T1000 (cell line): ENCODE measurements at regions not wholly inside any gene's neighbourhood (a gene's known extent, or its start where the extent isn't known, plus 50 kb on each side); places are given as distances from the start of the nearest gene placed in this dataset.
"Not testable (repeated sequence)": the region's sequence is repeated elsewhere in the genome, so short reads cannot be mapped to it uniquely, and the experiment has no call there.

Source experiments
- DNase-seq: peaks from one replicate; lab custom pipeline; 2025; ENCODE audit warnings: mixed read lengths; lab: John Stamatoyannopoulos, UW

DNA sequence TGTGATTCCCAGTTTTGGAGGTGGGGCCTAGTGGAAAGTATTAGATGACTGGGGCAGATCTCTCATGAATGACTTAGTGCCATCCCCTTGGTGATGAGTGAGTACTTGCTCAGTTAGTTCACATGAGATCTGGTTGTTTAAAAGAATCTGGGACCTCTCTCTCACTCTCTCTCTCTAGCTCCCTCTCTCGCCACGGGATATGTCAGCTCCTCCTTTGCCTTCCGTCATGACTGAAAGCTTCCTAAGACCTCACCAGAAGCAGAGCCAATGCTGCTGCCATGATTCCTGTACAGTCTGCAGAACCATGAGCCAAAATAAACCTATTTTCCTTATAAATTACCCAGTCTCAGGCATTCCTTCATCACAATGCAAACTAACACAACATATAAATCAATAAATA, 176.7 kb downstream of the PRELID2 start:
- DNase-seq = no peak

GRCh38 chr5:145652700-145653099, 182.4 kb downstream of the PRELID2 start:
- not testable (repeated sequence) for DNase-seq

DNA sequence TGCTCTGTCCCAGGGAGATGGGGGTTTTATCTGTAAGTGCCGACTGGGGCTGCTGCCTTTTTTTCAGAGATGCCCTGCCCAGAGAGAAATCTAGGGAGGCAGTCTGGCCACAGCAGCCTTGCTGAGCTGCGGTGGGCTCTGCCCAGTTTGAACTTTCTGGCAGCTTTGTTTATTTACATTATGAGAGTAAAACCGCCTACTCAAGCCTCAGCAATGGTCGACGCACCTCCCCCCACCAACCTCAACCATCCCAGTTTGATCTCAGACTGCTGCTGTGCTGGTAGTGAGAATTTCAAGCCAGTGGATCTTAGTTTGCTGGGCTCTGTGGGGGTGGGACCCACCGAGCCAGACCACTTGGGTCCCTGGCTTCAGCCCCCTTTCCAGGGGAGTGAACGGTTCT, 188.0 kb downstream of the PRELID2 start:
- not testable (repeated sequence) for DNase-seq

DNA sequence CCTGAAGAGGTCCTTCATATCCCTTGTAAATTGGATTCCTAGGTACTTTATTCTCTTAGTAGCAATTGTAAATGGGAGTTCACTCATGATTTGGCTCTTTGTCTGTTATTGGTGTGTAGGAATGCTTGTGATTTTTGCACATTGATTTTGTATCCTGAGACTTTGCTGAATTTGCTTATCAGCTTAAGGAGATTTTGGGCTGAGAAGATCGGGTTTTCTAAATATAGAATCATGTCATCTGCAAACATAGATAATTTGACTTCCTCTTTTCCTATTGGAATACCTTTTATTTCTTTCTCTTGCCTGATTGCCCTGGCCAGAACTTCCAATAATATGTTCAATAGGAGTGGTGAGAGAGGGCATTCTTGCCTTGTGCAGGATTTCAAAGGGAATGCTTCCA, 191.9 kb downstream of the PRELID2 start:
- DNase-seq = not testable (repeated sequence)

GRCh38 chr5:145637396-145637795, 197.7 kb downstream of the PRELID2 start:
- DNase-seq = no peak

GRCh38 chr5:145636371-145636770, 198.8 kb downstream of the PRELID2 start:
- no peak for DNase-seq

- DNase-seq = no peak
Observed at GRCh38 chr5:145633474-145633873, 201.7 kb downstream of the PRELID2 start.

DNA sequence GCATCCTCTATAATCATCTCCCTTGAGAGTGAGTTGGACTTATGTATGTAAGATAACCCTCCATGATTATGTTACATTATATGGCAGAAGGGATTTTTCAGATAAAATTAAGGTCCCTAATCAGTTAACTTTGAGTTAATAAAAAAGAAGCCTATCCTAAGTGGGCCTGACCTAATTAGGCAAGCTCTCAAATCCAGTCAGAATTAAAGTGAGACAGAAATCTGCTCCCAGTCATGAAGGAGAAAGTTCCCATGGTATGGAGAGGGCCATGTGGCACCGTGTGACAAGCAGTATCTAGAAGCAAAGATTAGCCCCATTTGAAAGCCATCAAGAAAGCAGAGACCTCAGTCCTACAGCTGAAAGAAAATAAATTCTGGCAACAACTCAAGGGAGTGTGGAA, 202.4 kb downstream of the PRELID2 start:
- no peak for DNase-seq

DNA sequence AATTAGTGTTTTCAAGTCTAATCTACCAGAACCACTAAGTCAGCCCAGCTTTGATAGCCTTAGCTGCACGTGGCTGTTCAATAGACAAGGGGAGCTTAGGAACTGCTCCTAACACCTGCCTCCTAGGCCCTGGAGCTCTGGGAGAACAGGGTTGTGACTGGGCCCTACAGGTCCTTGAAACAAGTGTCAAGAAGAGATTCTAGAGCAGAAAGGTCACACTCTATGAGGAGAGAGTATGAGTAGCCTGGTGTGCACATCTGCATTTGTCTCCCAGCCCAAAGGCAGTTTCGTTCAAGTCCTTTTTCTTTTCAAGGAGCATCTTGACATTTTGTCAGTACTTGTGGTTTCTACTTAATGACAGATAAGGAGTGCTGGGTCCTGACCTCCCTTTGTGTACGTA, 206.1 kb downstream of the PRELID2 start:
- DNase-seq = no peak

DNA sequence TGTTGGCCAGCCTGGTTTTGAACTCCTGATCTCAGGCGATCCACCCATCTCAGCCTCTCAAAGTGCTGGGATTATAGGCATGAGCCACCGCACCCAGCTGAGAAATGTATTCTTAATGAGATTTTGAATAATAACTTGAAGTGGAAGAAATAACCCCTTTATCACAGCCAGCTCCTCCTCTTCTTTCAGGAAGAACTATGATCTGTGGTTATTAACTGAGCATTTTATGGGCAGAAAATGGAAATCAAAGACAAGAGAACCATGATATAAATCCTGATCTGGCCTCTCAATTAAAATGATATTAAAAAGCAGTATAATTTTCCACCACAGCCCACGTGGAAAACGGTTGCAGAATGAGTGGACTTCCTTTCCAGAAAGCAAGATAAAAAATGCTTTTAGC, 206.6 kb downstream of the PRELID2 start:
- DNase-seq = no peak

GRCh38 chr5:145619806-145620310, 215.3 kb downstream of the PRELID2 start:
- no peak for DNase-seq

DNA sequence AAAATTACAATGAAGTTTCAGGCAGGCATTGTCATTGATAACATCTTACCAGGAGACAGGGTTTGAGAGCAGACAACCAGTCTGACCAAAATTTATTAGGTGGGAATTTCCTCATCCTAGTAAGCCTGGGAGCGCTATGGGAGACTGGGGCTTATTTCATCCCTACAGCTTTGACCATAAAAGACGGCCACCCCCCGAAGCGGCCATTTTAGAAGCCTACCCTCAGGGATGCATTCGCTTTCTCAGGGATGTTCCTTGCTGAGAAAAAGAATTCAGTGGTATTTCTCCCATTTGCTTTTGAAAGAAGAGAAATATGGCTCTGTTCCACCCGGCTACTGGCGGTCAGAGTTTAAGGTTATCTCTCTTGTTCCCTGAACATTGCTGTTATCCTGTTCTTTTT, 218.4 kb downstream of the PRELID2 start:
- not testable (repeated sequence) for DNase-seq

DNA sequence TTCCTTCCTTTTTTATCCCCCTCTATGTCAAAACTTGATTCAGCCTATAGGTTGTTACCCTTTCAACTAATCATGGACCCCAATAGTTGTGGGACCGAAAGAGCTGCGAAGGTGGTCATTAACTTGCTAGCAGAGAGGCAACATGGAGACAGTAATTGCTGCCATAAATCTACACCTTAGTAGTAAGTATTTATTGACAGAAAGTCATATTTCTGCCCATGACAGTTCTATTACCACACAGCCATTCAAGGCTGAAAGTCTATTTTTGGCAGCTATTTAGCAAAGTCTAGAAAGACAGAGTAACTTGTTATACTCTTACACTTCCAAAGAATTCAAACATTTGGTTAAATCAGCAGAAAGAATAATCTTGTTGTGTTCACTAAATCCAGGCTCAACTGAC, 236.2 kb downstream of the PRELID2 start:
- no peak for DNase-seq

DNA sequence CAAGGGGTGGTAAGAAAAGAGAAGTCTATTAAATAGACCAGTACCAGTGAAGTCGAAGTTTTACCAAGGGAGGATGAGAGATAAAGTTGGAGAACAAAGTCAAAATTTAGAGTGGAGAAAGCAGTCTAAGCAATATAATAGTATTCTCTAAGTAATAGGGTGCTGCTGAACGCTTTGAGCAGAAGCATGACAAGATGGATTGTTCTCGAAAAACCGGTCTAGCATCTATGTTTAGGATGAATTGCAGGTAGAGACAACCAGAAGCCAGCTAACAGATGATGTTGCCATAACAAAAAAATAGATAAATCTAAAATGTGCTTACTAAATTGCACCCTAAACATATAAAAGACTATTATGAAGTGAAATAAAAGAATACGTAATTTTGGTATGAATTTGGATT, 237.0 kb downstream of the PRELID2 start:
- no peak for DNase-seq

DNA sequence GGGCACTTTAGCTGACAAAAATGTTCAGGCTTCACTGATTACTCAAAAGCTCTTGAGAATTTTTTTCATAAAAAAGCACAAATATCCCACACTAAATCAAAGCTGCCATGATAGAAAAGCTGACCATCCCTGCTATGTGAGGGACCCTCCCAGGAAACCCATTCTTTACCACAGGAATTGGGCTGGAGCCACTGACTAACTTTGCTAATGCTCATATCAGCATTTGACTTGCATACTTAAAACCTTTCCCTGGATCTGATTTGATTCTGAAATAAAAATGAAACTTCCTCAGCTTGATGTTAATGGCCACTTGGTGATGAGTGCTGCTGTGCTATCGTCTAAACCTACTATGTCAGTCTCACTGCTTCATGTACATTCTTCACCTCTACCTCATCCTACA, 243.6 kb downstream of the PRELID2 start:
- DNase-seq = no peak

DNA sequence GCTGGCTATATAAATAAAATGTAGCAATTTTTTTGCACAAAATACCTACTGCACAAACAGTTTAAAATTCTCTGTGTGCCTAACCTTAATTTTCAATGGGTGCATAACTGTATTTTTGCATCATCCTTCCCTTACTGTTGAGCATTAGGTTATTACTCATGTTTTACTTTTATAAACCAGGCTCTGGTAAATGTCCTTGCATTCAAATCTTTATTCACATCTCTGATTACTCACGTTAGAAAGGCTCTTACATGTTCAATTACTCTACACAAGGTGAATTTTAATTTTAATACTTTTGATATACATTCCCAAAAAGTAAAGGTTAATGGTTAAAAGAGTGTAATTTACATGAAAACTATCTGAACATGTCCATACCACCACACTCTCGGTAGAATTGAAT, 246.1 kb downstream of the PRELID2 start:
- no peak for DNase-seq

DNA sequence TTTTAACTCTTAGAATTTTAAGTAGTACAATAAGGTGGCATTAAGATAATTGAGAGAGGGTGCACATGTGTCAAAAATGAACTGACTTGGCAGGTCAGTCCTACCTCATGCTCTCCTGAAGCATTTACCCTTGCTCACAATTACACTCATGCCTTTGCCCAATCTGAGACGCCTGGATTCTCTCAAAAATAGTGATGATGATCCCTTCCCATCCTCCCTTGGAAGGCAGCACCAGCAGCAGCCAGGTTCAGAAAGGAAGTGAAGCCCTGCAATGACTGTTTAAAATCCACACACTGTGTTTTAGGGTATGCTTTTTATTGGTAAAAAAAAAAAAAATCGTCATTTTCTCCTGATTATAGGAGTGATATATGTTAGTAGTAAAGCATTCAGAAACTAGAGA, 246.6 kb downstream of the PRELID2 start:
- no peak for DNase-seq

DNA sequence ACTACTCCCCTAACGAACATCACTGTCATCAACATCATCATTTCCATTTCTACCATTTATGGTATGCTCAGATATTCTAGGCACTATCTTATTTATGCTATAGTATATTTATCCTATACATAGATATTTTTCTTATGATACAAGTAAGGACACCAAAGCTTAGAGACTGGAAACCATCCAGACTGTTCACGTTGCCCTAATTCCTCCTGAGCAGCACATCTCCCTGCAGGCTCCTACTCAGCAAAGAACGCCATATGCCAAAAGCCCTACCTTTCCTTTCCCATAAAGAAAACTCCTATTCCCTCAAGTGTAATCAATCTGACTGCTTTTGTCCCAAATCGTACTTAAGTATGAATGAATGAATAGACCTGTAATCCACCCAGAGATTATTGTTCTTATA, 247.0 kb downstream of the PRELID2 start:
- no peak for DNase-seq

- peak; percentile 29 for DNase-seq
Observed at GRCh38 chr5:145587710-145588109, 247.4 kb downstream of the PRELID2 start.

GRCh38 chr5:145587308-145587672, 247.9 kb downstream of the PRELID2 start:
- DNase-seq = no peak

GRCh38 chr5:145586661-145587307, 248.4 kb downstream of the PRELID2 start:
- no peak for DNase-seq

DNA sequence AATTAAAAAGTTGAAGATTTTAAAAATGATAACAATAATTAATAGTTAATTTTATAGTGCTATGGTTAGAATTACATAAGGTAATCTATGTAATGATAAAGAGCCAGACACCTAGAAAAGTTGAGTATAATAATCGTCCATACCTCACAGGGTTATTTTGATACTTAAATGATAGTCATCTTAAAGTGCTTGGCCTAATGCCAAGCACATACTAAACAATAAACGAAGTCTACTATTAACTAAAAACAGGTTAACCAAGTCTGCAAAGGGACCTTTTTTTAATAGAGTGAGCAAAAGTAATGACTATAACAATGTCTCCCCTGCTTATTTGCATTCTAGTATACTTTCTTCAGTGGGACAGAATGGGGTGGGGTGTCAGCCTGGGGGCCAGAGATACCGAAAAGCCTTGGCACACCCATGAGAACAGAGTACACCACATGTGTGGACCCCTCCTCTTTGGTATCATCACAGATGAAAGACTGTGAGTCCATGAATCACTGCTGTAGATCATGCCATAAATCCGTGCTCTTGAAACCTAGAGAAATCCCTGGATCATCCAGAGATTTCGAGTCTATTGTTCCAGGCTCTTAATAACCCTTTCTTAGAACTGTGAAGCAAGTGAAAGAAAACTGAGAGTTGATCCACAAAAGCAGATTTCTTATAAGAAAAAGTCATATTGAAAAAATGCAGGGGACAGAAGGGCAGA, 249.5 kb downstream of the PRELID2 start:
- DNase-seq = no peak

DNA sequence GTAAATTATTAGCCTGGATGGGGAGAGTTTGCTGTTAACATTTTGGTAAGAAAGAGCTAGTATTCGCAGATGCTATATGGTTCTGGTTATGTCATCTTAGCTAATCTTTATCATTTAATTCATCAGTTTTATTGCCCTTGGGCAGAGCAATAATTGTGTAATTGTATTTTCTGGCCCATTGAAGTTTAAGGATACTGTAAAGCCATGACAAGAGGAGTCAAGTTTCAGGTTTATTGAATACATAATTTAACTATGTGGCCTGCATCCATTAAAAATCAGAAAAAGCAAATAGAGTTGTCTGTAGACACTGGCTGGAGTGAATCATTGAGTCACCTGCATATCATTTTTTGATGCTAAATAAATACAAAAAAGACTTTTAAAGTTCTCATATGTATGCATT, 255.8 kb downstream of the PRELID2 start:
- DNase-seq = no peak
